ENCODE measurements at regions not wholly inside any gene's neighbourhood (a gene's known extent, or its start where the extent isn't known, plus 50 kb on each side); places are given as distances from the start of the nearest gene placed in this dataset.

GRCh38 chr1:212213784-212214183 is 71.4 kb upstream of the PPP2R5A start:
- no peaks in the 10 kb centered on the region for H3K9me3 ChIP-seq
- no peak overlapping the region for H3K4me3 ChIP-seq
- H3K36me3 ChIP-seq: no peaks in the 10 kb centered on the region
- WGBS: 93% methylated on average over 2 of the region's 2 CpGs
- H3K27me3 ChIP-seq (replicated peaks; ENCODE audit: insufficient read depth): no peaks in the 10 kb centered on the region
- TF ChIP-seq, protein P1, sequence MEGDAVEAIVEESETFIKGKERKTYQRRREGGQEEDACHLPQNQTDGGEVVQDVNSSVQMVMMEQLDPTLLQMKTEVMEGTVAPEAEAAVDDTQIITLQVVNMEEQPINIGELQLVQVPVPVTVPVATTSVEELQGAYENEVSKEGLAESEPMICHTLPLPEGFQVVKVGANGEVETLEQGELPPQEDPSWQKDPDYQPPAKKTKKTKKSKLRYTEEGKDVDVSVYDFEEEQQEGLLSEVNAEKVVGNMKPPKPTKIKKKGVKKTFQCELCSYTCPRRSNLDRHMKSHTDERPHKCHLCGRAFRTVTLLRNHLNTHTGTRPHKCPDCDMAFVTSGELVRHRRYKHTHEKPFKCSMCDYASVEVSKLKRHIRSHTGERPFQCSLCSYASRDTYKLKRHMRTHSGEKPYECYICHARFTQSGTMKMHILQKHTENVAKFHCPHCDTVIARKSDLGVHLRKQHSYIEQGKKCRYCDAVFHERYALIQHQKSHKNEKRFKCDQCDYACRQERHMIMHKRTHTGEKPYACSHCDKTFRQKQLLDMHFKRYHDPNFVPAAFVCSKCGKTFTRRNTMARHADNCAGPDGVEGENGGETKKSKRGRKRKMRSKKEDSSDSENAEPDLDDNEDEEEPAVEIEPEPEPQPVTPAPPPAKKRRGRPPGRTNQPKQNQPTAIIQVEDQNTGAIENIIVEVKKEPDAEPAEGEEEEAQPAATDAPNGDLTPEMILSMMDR (IDR thresholded peaks at IDR 0.05): no peak
- no peak for TF ChIP-seq POLR2AphosphoS5 (IDR thresholded peaks at IDR 0.05)
- TF ChIP-seq POLR2A (IDR thresholded peaks at IDR 0.05): no peak
- no peak overlapping the region for H3K27ac ChIP-seq
- DNase-seq (ENCODE audit: low spot score): no peak
- no peaks in the 10 kb centered on the region for H3K4me1 ChIP-seq (replicated peaks)
- intact Hi-C loops (cut with DNase I): no loop called here

DNA sequence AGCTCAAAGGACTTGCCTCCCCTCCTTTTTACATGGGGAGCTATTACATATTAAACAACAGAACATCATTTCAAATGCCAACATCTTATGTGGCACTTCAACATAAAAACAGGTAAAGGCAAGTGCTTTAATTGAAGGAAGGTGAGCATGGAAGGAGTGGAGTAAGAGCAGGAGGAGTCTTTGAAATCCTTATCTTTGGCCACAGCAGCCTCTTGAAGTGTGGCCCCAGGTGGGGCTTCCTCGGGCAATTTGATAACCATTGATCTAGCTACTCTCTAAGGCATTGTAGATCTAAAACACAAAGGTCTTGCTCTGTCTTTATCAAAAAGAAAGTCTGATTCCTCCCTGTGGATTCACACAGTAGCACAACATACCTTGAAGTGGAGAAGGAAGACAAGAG is 70.9 kb upstream of the PPP2R5A start:
- H3K4me3 ChIP-seq: no peak overlapping the region
- no peaks in the 10 kb centered on the region for H3K9me3 ChIP-seq
- H3K27me3 ChIP-seq (replicated peaks; ENCODE audit: insufficient read depth): no peaks in the 10 kb centered on the region
- H3K4me1 ChIP-seq (replicated peaks): no peaks in the 10 kb centered on the region
- no peak for DNase-seq (ENCODE audit: low spot score)
- no peak for TF ChIP-seq POLR2A (IDR thresholded peaks at IDR 0.05)
- TF ChIP-seq, protein P1 (IDR thresholded peaks at IDR 0.05): no peak
- no peak for TF ChIP-seq POLR2AphosphoS5 (IDR thresholded peaks at IDR 0.05)
- WGBS: 0% methylated on average over 1 of the region's 1 CpG
- H3K36me3 ChIP-seq: no peaks in the 10 kb centered on the region
- no peak overlapping the region for H3K27ac ChIP-seq
- intact Hi-C loops (cut with DNase I): no loop called here

DNA sequence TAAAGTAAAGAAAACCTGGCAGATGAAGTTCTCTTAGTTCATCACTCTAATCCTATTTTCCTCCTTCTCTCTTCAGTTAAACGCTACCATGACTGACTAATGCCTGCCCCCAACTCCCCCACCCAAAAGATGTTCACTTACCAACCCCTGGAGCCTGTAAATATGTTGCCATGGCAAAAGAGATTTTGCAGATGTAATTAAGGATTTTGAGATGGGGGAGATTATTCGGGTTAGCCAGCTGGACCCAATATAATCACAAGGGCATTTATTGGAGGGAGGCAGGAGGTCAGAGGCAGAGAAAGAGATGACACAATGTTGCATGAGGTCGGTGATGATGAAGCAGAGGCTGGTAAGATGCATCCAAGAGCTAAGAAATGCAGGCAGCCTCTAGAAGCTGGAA is 69.3 kb upstream of the PPP2R5A start:
- Histone ChIP-seq H3K9me3 (no peaks in the 10 kb centered on the region), H3K27me3 (replicated peaks; ENCODE audit: insufficient read depth) (no peaks in the 10 kb centered on the region), H3K36me3 (no peaks in the 10 kb centered on the region), H3K4me3 (no peak overlapping the region), H3K4me1 (replicated peaks) (no peaks in the 10 kb centered on the region), H3K27ac (no peak overlapping the region)
- intact Hi-C loops (cut with DNase I): no loop called here
- no peak for DNase-seq (ENCODE audit: low spot score)
- TF ChIP-seq, protein P1 (IDR thresholded peaks at IDR 0.05): no peak
- TF ChIP-seq POLR2AphosphoS5 (IDR thresholded peaks at IDR 0.05) (no peak), POLR2A (IDR thresholded peaks at IDR 0.05) (no peak)
- 88% methylated on average over 3 of the region's 3 CpGs for WGBS

DNA sequence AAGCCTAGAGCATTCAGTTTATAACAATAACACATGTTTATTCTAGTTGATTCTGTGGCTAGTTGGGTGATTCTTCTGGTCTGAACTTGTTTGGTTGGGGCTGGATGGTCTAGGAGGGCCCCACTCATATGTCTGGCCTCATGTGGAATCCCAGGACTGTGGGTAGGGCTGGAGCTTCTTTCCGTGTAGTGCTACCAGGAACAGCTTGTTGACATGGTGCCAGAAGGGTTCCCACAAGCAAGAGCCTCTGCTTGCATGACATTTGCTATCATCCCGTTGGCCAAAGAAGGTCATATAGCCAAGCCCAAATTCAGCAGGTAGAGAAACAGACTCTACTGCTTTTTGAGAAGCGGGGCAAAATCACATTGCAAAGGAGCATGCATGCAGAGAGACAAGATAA is 67.6 kb upstream of the PPP2R5A start:
- Histone ChIP-seq H3K27me3 (replicated peaks; ENCODE audit: insufficient read depth) (no peaks in the 10 kb centered on the region), H3K27ac (no peak overlapping the region), H3K4me3 (no peak overlapping the region), H3K9me3 (no peaks in the 10 kb centered on the region), H3K36me3 (no peaks in the 10 kb centered on the region), H3K4me1 (replicated peaks) (no peaks in the 10 kb centered on the region)
- TF ChIP-seq POLR2A (IDR thresholded peaks at IDR 0.05) (no peak), POLR2AphosphoS5 (IDR thresholded peaks at IDR 0.05) (no peak)
- TF ChIP-seq, protein P1 (IDR thresholded peaks at IDR 0.05): no peak
- DNase-seq (ENCODE audit: low spot score): no peak
- intact Hi-C loops (cut with DNase I): no loop called here
- WGBS: 79% methylated on average over 3 of the region's 3 CpGs

DNA sequence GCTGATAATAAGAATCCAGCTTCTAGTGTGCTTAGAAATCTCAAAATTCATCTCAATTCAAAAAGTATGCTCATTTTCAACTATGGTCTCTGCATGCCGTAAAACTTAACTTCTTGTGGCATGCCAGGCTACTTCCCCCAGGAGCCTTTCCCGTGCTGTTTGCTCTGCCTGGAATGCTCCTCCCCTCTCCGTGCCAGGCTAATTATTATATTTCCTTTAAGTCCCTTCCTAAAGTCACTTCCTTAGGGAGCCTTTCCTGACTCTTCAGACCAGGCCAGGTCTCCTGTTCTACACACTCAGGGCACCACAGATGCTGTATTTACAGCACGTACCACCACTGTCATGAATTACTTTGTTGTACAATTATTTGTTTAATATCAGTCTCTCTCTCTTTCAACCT is 67.1 kb upstream of the PPP2R5A start:
- DNase-seq (ENCODE audit: low spot score): no peak
- TF ChIP-seq, protein P1 (IDR thresholded peaks at IDR 0.05): no peak
- TF ChIP-seq POLR2A (IDR thresholded peaks at IDR 0.05) (no peak), POLR2AphosphoS5 (IDR thresholded peaks at IDR 0.05) (no peak)
- Histone ChIP-seq H3K4me3 (no peak overlapping the region), H3K9me3 (no peaks in the 10 kb centered on the region), H3K4me1 (replicated peaks) (no peaks in the 10 kb centered on the region), H3K36me3 (no peaks in the 10 kb centered on the region), H3K27me3 (replicated peaks; ENCODE audit: insufficient read depth) (no peaks in the 10 kb centered on the region), H3K27ac (no peak overlapping the region)
- intact Hi-C loops (cut with DNase I): no loop called here
- 55% methylated on average over 4 of the region's 4 CpGs for WGBS

Data from prostate gland (tissue), 2 donors.